ENCODE measurements at regions not wholly inside any gene's neighbourhood (a gene's known extent, or its start where the extent isn't known, plus 50 kb on each side); places are given as distances from the start of the nearest gene placed in this dataset.
"Not testable (repeated sequence)": the region's sequence is repeated elsewhere in the genome, so short reads cannot be mapped to it uniquely, and the experiment has no call there.

DNA sequence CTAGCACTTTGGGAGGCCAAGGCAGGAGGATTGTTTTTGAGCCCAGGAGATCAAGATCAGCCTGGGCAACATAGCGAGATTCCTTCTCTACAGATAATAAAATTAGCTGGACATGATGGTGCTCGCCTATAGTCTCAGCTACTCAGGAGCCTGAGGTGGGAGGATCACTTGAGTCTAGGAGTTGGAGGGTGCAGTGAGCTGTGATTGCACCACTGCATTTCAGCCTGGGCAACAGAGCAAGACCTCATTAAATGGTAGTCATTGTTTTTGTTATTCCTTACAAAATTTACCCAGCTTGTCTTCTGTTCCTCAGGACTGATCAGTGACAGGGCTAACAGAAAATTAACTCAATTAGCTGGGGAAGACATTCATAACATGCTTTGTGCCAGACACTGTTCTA is 104.5 kb downstream of the NDFIP1 start:
- in situ Hi-C loops (cut with HindIII; ENCODE audit: low sequenced_read_pairs), result no loop called here
- DNase-seq (ENCODE audit: low read depth, low spot score), result no peak
- H3K4me3 ChIP-seq (ENCODE audit: low read depth, low read length), result no peak overlapping the region
- TF ChIP-seq, protein P1, sequence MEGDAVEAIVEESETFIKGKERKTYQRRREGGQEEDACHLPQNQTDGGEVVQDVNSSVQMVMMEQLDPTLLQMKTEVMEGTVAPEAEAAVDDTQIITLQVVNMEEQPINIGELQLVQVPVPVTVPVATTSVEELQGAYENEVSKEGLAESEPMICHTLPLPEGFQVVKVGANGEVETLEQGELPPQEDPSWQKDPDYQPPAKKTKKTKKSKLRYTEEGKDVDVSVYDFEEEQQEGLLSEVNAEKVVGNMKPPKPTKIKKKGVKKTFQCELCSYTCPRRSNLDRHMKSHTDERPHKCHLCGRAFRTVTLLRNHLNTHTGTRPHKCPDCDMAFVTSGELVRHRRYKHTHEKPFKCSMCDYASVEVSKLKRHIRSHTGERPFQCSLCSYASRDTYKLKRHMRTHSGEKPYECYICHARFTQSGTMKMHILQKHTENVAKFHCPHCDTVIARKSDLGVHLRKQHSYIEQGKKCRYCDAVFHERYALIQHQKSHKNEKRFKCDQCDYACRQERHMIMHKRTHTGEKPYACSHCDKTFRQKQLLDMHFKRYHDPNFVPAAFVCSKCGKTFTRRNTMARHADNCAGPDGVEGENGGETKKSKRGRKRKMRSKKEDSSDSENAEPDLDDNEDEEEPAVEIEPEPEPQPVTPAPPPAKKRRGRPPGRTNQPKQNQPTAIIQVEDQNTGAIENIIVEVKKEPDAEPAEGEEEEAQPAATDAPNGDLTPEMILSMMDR (IDR thresholded peaks at IDR 0.05; ENCODE audit: low read depth, low read length), result no peak

DNA sequence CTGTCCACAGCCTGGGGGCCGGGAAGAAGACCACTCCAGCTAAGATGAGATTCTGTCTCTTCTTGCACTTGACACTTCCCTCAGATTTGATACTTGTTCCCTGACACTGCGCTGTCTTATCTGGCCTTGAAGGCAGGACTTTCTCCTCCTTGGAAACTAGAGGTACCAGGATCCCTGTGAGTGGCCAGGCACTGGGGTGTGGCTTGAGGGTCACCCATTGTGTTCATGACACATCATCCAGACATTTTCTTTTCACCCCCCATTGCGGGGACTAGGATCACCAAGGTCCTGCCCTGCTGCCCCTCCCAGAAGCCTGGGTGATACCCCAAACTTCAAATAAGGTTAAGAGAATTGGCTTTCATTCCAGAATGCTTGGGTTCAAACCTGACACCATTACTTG is 103.3 kb downstream of the NDFIP1 start:
- no peak overlapping the region for H3K4me3 ChIP-seq (ENCODE audit: low read depth, low read length)
- in situ Hi-C loops (cut with HindIII; ENCODE audit: low sequenced_read_pairs), result no loop called here
- no peak for DNase-seq (ENCODE audit: low read depth, low spot score)
- TF ChIP-seq, protein P1 (IDR thresholded peaks at IDR 0.05; ENCODE audit: low read depth, low read length), result no peak

- in situ Hi-C loops (cut with HindIII; ENCODE audit: low sequenced_read_pairs), result no loop called here
- no peak overlapping the region for H3K4me3 ChIP-seq (ENCODE audit: low read depth, low read length)
- TF ChIP-seq, protein P1 (IDR thresholded peaks at IDR 0.05; ENCODE audit: low read depth, low read length), result no peak
- no peak for DNase-seq (ENCODE audit: low read depth, low spot score)
Observed at GRCh38 chr5:142210864-142211412, 102.4 kb downstream of the NDFIP1 start.

DNA sequence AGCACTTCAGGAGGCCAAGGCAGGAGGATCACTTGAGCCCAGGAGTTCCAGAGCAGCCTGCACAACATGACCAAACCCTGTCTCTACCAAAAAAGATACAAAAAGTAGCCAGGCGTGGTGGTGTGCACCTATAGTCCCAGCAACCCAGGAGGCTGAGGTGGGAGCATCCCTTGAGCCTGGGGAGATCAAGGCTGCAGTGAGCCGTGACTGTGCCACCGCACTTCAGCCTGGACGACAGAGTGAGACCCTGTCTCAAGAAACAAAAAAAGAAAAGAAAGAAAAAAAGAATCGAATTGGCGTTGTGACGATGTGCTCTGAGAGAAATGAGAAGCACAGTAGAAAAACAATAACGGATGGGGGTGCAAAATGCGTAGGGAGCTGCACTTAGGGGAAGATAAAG is 101.4 kb downstream of the NDFIP1 start:
- TF ChIP-seq, protein P1 (IDR thresholded peaks at IDR 0.05; ENCODE audit: low read depth, low read length), result no peak
- H3K4me3 ChIP-seq (ENCODE audit: low read depth, low read length), result no peak overlapping the region
- in situ Hi-C loops (cut with HindIII; ENCODE audit: low sequenced_read_pairs), result no loop called here
- no peak for DNase-seq (ENCODE audit: low read depth, low spot score)

- DNase-seq (ENCODE audit: low read depth, low spot score), result no peak
- TF ChIP-seq, protein P1 (IDR thresholded peaks at IDR 0.05; ENCODE audit: low read depth, low read length), result no peak
- H3K4me3 ChIP-seq (ENCODE audit: low read depth, low read length), result no peak overlapping the region
- in situ Hi-C loops (cut with HindIII; ENCODE audit: low sequenced_read_pairs), result no loop called here
Observed at GRCh38 chr5:142208777-142209312, 100.3 kb downstream of the NDFIP1 start.

- DNase-seq (ENCODE audit: low read depth, low spot score); in situ Hi-C loops (cut with HindIII; ENCODE audit: low sequenced_read_pairs); H3K4me3 ChIP-seq (ENCODE audit: low read depth, low read length): not testable (repeated sequence)
Observed at GRCh38 chr5:142208244-142208643, 99.7 kb downstream of the NDFIP1 start.

- TF ChIP-seq, protein P1 (IDR thresholded peaks at IDR 0.05; ENCODE audit: low read depth, low read length), result peak; percentile 10
- DNase-seq (ENCODE audit: low read depth, low spot score), result no peak
- in situ Hi-C loops (cut with HindIII; ENCODE audit: low sequenced_read_pairs), result no loop called here
Observed at GRCh38 chr5:142206801-142207200, 98.2 kb downstream of the NDFIP1 start.

More at GRCh38 chr5:142206801-142207200, 98.2 kb downstream of the NDFIP1 start:
- H3K4me3 ChIP-seq (ENCODE audit: low read depth, low read length), result no peak overlapping the region

Data from astrocyte of the spinal cord (primary cell).